ENCODE measurements at regions not wholly inside any gene's neighbourhood (a gene's known extent, or its start where the extent isn't known, plus 50 kb on each side); places are given as distances from the start of the nearest gene placed in this dataset.

DNA sequence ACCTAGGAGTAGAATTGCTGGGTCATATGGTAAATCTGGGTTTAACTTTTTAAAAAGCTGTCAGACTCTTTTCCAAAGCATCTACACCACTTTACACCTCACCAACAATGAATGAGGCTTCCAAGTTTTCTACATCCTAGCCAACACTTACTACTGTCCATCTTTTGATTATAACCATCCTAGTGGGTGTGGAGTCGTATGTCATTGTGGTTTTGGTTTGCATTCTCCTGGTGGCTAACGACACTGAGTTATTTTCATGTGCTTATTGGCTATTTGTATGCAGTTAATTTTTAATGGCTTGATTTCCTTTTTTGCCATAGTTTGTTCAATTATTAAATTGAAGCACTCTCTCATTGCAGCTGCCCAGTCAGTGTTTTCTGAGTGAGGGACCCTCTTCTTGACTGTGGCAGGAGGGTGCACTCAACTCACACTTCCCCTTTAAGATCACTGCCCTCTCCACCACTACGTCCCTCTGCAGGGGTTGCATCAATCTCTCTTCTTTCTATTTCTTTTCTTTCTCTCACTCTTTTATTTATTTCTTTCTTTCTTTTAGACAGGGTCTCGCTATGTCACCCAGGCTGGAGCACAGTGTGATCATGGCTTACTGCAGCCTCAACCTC lies 182.3 kb downstream of the C9orf152 start:
- 63% methylated on average over 1 of the region's 4 CpGs for WGBS (ENCODE audit: insufficient coverage)
- H3K4me3 ChIP-seq (ENCODE audit: control insufficient read depth in 1 of 2, extremely low read depth in 1 of 2, low read length in 1 of 2): no peak overlapping the region
- no peak overlapping the region for H3K27ac ChIP-seq (ENCODE audit: low read length)
- DNase-seq: no peak
- CTCF ChIA-PET: no interaction called here
- Mint-ChIP-seq H3K27me3 (no peaks in the 10 kb centered on the region), H3K27ac (no peak overlapping the region), H3K4me3 (no peak overlapping the region), H3K36me3 (no peaks in the 10 kb centered on the region), H3K4me1 (peaks cover 23 to 26% (median 24%) of the 10 kb centered on the region in 3 donors), H3K9me3 (no peaks in the 10 kb centered on the region)
- no peaks in the 10 kb centered on the region for H3K9me3 ChIP-seq
- no peaks in the 10 kb centered on the region for H3K27me3 ChIP-seq (replicated peaks in 1 of 2; ENCODE audit: control insufficient read depth in 2 of 2, extremely low read depth in 1 of 2, insufficient read depth in 2 of 2, low read length in 1 of 2)
- POLR2A ChIA-PET: no interaction called here
- H3K36me3 ChIP-seq (ENCODE audit: control insufficient read depth in 2 of 2, extremely low read depth in 1 of 2, insufficient read depth in 1 of 2, low read length in 1 of 2): no peaks in the 10 kb centered on the region
- H3K4me1 ChIP-seq (ENCODE audit: control insufficient read depth in 1 of 2, extremely low read depth in 1 of 2, insufficient read depth in 2 of 2, low read length in 2 of 2): peaks cover 2 to 22% of the 10 kb centered on the region in 2 experiments
- ATAC-seq (replicated peaks in 1 of 4): no peak

DNA sequence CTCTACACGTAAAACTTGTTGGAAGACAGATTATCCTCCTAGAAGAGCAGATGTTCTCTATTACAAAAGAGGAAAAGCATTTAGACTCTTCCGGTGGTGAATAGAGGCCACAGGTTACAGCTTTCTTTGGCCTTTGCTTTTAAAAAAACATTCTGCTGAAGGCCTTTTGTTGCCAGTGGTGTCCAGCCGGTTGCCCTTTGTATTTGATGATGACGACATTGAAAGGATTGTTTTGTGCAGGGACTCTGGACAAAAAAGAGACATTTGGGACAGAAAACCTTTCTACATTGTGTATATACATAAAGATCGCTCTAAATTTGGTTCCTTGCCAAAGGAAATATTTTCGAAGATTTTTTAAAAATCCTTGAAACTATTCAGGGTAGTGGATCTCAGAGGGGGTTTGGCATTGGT lies 180.3 kb downstream of the C9orf152 start:
- Histone ChIP-seq H3K36me3 (ENCODE audit: control insufficient read depth in 2 of 2, extremely low read depth in 1 of 2, insufficient read depth in 1 of 2, low read length in 1 of 2) (no peaks in the 10 kb centered on the region), H3K27ac (ENCODE audit: low read length) (no peak overlapping the region)
- POLR2A ChIA-PET: no interaction called here

DNA sequence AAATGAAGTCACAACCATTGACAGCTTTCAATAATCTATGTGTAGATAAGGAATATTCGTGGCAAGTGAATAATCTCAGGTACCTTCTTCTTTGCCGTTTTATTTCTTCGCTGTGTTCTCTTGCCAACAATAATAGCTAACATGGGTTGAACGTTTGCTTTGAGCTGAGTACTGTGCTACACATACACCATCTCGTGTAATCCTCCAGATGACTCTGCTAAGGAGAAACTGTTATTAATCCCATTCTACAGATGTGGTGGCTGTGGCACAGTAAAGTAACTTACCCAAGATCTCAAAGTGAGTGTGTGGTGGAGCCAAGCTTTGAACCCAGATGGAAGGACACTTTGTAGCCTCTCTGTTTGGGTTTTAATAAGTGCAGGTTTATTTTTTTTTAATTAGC lies 179.7 kb downstream of the C9orf152 start:
- Mint-ChIP-seq H3K4me3 (no peak overlapping the region), H3K36me3 (no peaks in the 10 kb centered on the region), H3K27me3 (no peaks in the 10 kb centered on the region), H3K27ac (no peak overlapping the region), H3K4me1 (peaks cover 22 to 25% (median 23%) of the 10 kb centered on the region in 3 donors), H3K9me3 (no peaks in the 10 kb centered on the region)
- H3K36me3 ChIP-seq (ENCODE audit: control insufficient read depth in 2 of 2, extremely low read depth in 1 of 2, insufficient read depth in 1 of 2, low read length in 1 of 2): no peaks in the 10 kb centered on the region
- peaks cover 4 to 16% of the 10 kb centered on the region in 2 experiments for H3K4me1 ChIP-seq (ENCODE audit: control insufficient read depth in 1 of 2, extremely low read depth in 1 of 2, insufficient read depth in 2 of 2, low read length in 2 of 2)
- POLR2A ChIA-PET: no interaction called here
- H3K9me3 ChIP-seq: no peaks in the 10 kb centered on the region
- no peak overlapping the region for H3K27ac ChIP-seq (ENCODE audit: low read length)
- no CpG with 5 or more reads among the region's 5 CpGs for WGBS (ENCODE audit: insufficient coverage)
- CTCF ChIA-PET: no interaction called here
- no peak for DNase-seq
- no peak for ATAC-seq (replicated peaks in 1 of 4)
- no peak overlapping the region for H3K4me3 ChIP-seq (ENCODE audit: control insufficient read depth in 1 of 2, extremely low read depth in 1 of 2, low read length in 1 of 2)
- H3K27me3 ChIP-seq (replicated peaks in 1 of 2; ENCODE audit: control insufficient read depth in 2 of 2, extremely low read depth in 1 of 2, insufficient read depth in 2 of 2, low read length in 1 of 2): no peaks in the 10 kb centered on the region

More for the DNA sequence above, 180.3 kb downstream of the C9orf152 start:
- H3K27me3 Mint-ChIP-seq: no peaks in the 10 kb centered on the region
- peaks cover 22 to 25% (median 23%) of the 10 kb centered on the region in 3 donors for H3K4me1 Mint-ChIP-seq
- no peaks in the 10 kb centered on the region for H3K36me3 Mint-ChIP-seq
- H3K9me3 ChIP-seq: no peaks in the 10 kb centered on the region
- DNase-seq (no peak), ATAC-seq (replicated peaks in 1 of 4) (no peak)
- CTCF ChIA-PET: no interaction called here
- H3K27ac Mint-ChIP-seq: no peak overlapping the region
- WGBS (ENCODE audit: insufficient coverage): no CpG with 5 or more reads among the region's 6 CpGs
- no peak overlapping the region for H3K4me3 Mint-ChIP-seq
- H3K27me3 ChIP-seq (replicated peaks in 1 of 2; ENCODE audit: control insufficient read depth in 2 of 2, extremely low read depth in 1 of 2, insufficient read depth in 2 of 2, low read length in 1 of 2): no peaks in the 10 kb centered on the region
- no peak overlapping the region for H3K4me3 ChIP-seq (ENCODE audit: control insufficient read depth in 1 of 2, extremely low read depth in 1 of 2, low read length in 1 of 2)
- H3K4me1 ChIP-seq (ENCODE audit: control insufficient read depth in 1 of 2, extremely low read depth in 1 of 2, insufficient read depth in 2 of 2, low read length in 2 of 2): peaks cover 4 to 16% of the 10 kb centered on the region in 2 experiments
- no peaks in the 10 kb centered on the region for H3K9me3 Mint-ChIP-seq

DNA sequence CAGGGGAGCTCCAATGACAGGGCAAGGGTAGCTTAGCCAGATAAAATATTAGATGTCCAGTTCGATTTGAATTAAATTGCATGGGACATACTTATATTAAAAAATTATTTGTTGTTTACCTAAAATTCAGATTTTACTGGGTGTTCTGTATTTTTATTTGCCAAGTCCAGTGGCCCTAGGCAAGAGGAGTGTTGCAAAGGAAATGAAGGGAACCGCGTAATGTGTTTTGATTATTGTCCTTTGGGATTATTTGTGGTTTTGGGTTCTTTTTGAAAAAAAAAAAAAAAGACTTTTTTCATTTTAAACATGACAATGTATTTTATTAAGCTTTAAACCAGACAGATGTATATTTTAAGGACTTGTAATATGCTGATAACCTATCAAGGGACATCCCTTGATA lies 179.3 kb downstream of the C9orf152 start:
- Histone ChIP-seq H3K36me3 (ENCODE audit: control insufficient read depth in 2 of 2, extremely low read depth in 1 of 2, insufficient read depth in 1 of 2, low read length in 1 of 2) (no peaks in the 10 kb centered on the region), H3K4me1 (ENCODE audit: control insufficient read depth in 1 of 2, extremely low read depth in 1 of 2, insufficient read depth in 2 of 2, low read length in 2 of 2) (peaks cover 4 to 16% of the 10 kb centered on the region in 2 experiments), H3K9me3 (no peaks in the 10 kb centered on the region), H3K4me3 (ENCODE audit: control insufficient read depth in 1 of 2, extremely low read depth in 1 of 2, low read length in 1 of 2) (no peak overlapping the region), H3K27me3 (replicated peaks in 1 of 2; ENCODE audit: control insufficient read depth in 2 of 2, extremely low read depth in 1 of 2, insufficient read depth in 2 of 2, low read length in 1 of 2) (no peaks in the 10 kb centered on the region), H3K27ac (ENCODE audit: low read length) (no peak overlapping the region)
- ATAC-seq (replicated peaks in 1 of 4) (no peak), DNase-seq (no peak)
- Mint-ChIP-seq H3K27ac (no peak overlapping the region), H3K4me1 (peaks cover 22 to 25% (median 23%) of the 10 kb centered on the region in 3 donors), H3K36me3 (no peaks in the 10 kb centered on the region), H3K27me3 (no peaks in the 10 kb centered on the region), H3K4me3 (no peak overlapping the region), H3K9me3 (no peaks in the 10 kb centered on the region)
- WGBS (ENCODE audit: insufficient coverage): no CpG with 5 or more reads among the region's 3 CpGs
- CTCF ChIA-PET: interaction anchor here in 1 of 2 donors (0.6 kb wide), 1 partner anchor 919 kb away, joined by 4 read pairs; no protein-coding TSS in a partner anchor
- POLR2A ChIA-PET: no interaction called here

DNA sequence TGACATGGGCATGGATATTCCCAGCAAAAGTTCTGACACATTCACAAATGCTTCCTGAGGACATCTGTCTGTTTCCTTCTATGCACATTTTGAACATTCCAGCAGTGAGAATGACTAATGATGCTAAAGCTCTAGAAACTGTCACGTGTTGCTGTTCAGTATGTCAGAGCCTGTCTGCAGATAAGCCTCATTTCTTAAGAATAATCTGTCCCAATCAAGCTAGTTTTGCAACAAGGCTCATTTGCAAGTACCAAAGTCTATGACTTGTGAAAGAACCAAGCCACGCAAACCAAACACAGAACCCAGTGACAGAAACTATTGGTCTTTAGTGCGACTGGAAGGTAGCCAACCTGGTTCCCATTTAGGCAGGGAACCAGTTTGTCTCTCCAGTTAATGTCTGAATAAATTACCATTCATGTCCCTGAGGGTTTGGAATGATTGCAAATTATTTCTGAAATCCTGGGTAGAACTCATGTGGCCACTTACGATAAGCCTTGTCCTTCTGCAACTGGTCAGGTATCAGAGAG lies 178.5 kb downstream of the C9orf152 start:
- H3K27me3 ChIP-seq (replicated peaks in 1 of 2; ENCODE audit: control insufficient read depth in 2 of 2, extremely low read depth in 1 of 2, insufficient read depth in 2 of 2, low read length in 1 of 2): no peaks in the 10 kb centered on the region
- ChIA-PET CTCF (interaction anchor here in 1 of 2 donors (0.6 kb wide), 1 partner anchor 920 kb away, joined by 4 read pairs; no protein-coding TSS in a partner anchor), POLR2A (no interaction called here)
- H3K36me3 ChIP-seq (ENCODE audit: control insufficient read depth in 2 of 2, extremely low read depth in 1 of 2, insufficient read depth in 1 of 2, low read length in 1 of 2): no peaks in the 10 kb centered on the region
- no peak overlapping the region for H3K27ac ChIP-seq (ENCODE audit: low read length)
- DNase-seq: peak in 1 of 35 experiments; percentile 2
- no peaks in the 10 kb centered on the region for H3K9me3 ChIP-seq
- Mint-ChIP-seq H3K9me3 (no peaks in the 10 kb centered on the region), H3K27ac (peak overlapping the region in 1 of 2 donors; percentile 55), H3K4me3 (peak overlapping the region in 1 of 3 donors; percentile 3), H3K36me3 (no peaks in the 10 kb centered on the region), H3K27me3 (no peaks in the 10 kb centered on the region), H3K4me1 (peaks cover 22 to 25% (median 23%) of the 10 kb centered on the region in 3 donors)
- no peak for ATAC-seq (replicated peaks in 1 of 4)
- peaks cover 4 to 16% of the 10 kb centered on the region in 2 experiments for H3K4me1 ChIP-seq (ENCODE audit: control insufficient read depth in 1 of 2, extremely low read depth in 1 of 2, insufficient read depth in 2 of 2, low read length in 2 of 2)
- no peak overlapping the region for H3K4me3 ChIP-seq (ENCODE audit: control insufficient read depth in 1 of 2, extremely low read depth in 1 of 2, low read length in 1 of 2)
- 93% methylated on average over 3 of the region's 4 CpGs for WGBS (ENCODE audit: insufficient coverage)

DNA sequence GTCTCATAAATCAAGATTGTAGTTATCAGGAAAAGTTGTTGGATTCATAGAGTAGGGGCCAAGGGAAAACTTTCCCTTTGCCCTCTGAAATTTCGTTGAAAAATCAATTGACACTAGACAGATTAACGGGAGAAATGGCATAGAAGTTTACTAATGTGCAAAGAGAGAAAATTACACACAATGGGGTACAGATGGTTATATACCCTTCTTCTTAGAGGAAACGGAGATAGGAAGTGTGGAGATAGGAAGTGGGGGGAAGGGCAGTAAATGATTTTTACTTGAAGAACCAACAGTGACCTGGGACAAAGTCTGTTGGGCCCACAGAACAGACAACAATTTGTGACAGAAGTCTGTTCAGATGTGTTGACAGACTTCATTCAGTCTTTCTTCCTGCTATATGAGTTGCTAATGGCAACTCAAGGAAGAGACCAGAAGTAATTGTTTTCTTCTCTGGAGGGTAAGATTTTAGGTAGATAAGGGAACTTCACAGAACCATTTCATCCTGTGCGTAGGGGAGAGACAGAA lies 177.9 kb downstream of the C9orf152 start:
- Mint-ChIP-seq H3K4me3 (peak overlapping the region in 1 of 3 donors; percentile 3), H3K27ac (peak overlapping the region; percentile 55 to 74), H3K27me3 (no peaks in the 10 kb centered on the region), H3K36me3 (no peaks in the 10 kb centered on the region), H3K4me1 (peaks cover 22 to 25% (median 23%) of the 10 kb centered on the region in 3 donors), H3K9me3 (no peaks in the 10 kb centered on the region)
- CTCF ChIA-PET: no interaction called here
- peaks cover 4 to 16% of the 10 kb centered on the region in 2 experiments for H3K4me1 ChIP-seq (ENCODE audit: control insufficient read depth in 1 of 2, extremely low read depth in 1 of 2, insufficient read depth in 2 of 2, low read length in 2 of 2)
- no peak overlapping the region for H3K4me3 ChIP-seq (ENCODE audit: control insufficient read depth in 1 of 2, extremely low read depth in 1 of 2, low read length in 1 of 2)
- peak; percentile 37 to 94 (median 76) for ATAC-seq (replicated peaks in 1 of 4)
- H3K27ac ChIP-seq (ENCODE audit: low read length): no peak overlapping the region
- peak in 1 of 35 experiments; percentile 19 for DNase-seq
- H3K36me3 ChIP-seq (ENCODE audit: control insufficient read depth in 2 of 2, extremely low read depth in 1 of 2, insufficient read depth in 1 of 2, low read length in 1 of 2): no peaks in the 10 kb centered on the region
- 40% methylated on average over 1 of the region's 4 CpGs for WGBS (ENCODE audit: insufficient coverage)
- POLR2A ChIA-PET: no interaction called here
- no peaks in the 10 kb centered on the region for H3K9me3 ChIP-seq
- H3K27me3 ChIP-seq (replicated peaks in 1 of 2; ENCODE audit: control insufficient read depth in 2 of 2, extremely low read depth in 1 of 2, insufficient read depth in 2 of 2, low read length in 1 of 2): no peaks in the 10 kb centered on the region
